Caco-2 (cell line): ENCODE measurements at regions not wholly inside any gene's neighbourhood (a gene's known extent, or its start where the extent isn't known, plus 50 kb on each side); places are given as distances from the start of the nearest gene placed in this dataset.

Experiments
- BruUV-seq: library from RNA; stranded (reverse); fragments of 400-500 nt; replicated peaks from 2 replicates; lab custom pipeline; 2021; lab: Mats Ljungman, UMichigan
- CTCF ChIA-PET: fragments of 300-600 bp; sonication (Branson Sonifier 250); formaldehyde crosslinking; loops from one replicate; lab custom pipeline; 2022; ENCODE audit warnings: antibody characterized with exemption; lab: Charles Lee
- POLR2A ChIA-PET: fragments of 300-600 bp; sonication (Branson Sonifier 250); formaldehyde crosslinking; loops from one replicate; lab custom pipeline; 2022; ENCODE audit warnings: antibody characterized with exemption; lab: Charles Lee
- DNase-seq, 2 experiments: peaks; one replicate each; pipeline versions ENCODE4 v3.0.0 to v3.0.0-alpha.2; 2020 to 2022
- H3K27me3 ChIP-seq: replicated peaks from 2 replicates; pipeline ENCODE4 v1.6.0; 2011; ENCODE audit warnings: low read length; ENCODE audit not compliant: control insufficient read depth, insufficient read depth
- H3K36me3 ChIP-seq: 2 replicates; pipeline ENCODE4 v1.5.1; 2011; ENCODE audit warnings: low read length; ENCODE audit not compliant: control insufficient read depth, insufficient read depth
- H3K4me1 ChIP-seq: fragments of 250-450 bp; sonication (Bioruptor Pico); 2 replicates; pipeline ENCODE4 v1.5.1; 2020; ENCODE audit warnings: mild to moderate bottlenecking
- H3K4me3 ChIP-seq: 2 replicates; pipeline ENCODE4 v1.5.1; 2011; ENCODE audit warnings: low read depth, mild to moderate bottlenecking, control low read depth, low read length
- H3K9me3 ChIP-seq: fragments of 250-450 bp; sonication (Bioruptor Pico); 2 replicates; pipeline ENCODE4 v1.5.1; 2020; ENCODE audit warnings: mild to moderate bottlenecking, moderate library complexity
- H3K27ac Mint-ChIP-seq: one replicate; pipeline ENCODE4 v1.8.0; 2022; ENCODE audit warnings: mixed read lengths; ENCODE audit not compliant: unreplicated experiment
- H3K27me3 Mint-ChIP-seq: one replicate; pipeline ENCODE4 v1.8.0; 2022; ENCODE audit warnings: mixed read lengths; ENCODE audit not compliant: insufficient read depth, unreplicated experiment
- H3K36me3 Mint-ChIP-seq: one replicate; pipeline ENCODE4 v1.8.0; 2022; ENCODE audit warnings: mild to moderate bottlenecking, mixed read lengths; ENCODE audit not compliant: insufficient read depth, unreplicated experiment
- H3K4me1 Mint-ChIP-seq: one replicate; pipeline ENCODE4 v1.8.0; 2022; ENCODE audit warnings: low read depth, mixed read lengths; ENCODE audit not compliant: unreplicated experiment
- H3K4me3 Mint-ChIP-seq: one replicate; pipeline ENCODE4 v1.8.0; 2022; ENCODE audit warnings: mild to moderate bottlenecking, moderate library complexity, mixed read lengths; ENCODE audit not compliant: unreplicated experiment
- H3K9me3 Mint-ChIP-seq: one replicate; pipeline ENCODE4 v1.8.0; 2022; ENCODE audit warnings: mixed read lengths; ENCODE audit not compliant: unreplicated experiment
- intact Hi-C: fragments of 100-400 bp; cut with micrococcal nuclease; formaldehyde crosslinking; loops from one replicate; pipeline ENCODE4 v1.10.0; 2022; ENCODE audit not compliant: unreplicated experiment
- TF ChIP-seq, protein P1 (sequence below), 2 experiments: fragments of 200-600 bp in 1 of 2; IDR thresholded peaks; 1 replicate in 1 of 2; 2 replicates in 1 of 2; pipeline versions ENCODE4 v1.5.1 to v1.8.0; 2011 to 2022; ENCODE audit warnings: antibody characterized with exemption in 1 of 2, control low read depth in 1 of 2, inconsistent platforms in 1 of 2, low read depth in 1 of 2, low read length in 1 of 2, mild to moderate bottlenecking in 1 of 2, moderate library complexity in 1 of 2; ENCODE audit not compliant: insufficient read depth in 1 of 2, severe bottlenecking in 1 of 2, unreplicated experiment in 1 of 2

DNA sequence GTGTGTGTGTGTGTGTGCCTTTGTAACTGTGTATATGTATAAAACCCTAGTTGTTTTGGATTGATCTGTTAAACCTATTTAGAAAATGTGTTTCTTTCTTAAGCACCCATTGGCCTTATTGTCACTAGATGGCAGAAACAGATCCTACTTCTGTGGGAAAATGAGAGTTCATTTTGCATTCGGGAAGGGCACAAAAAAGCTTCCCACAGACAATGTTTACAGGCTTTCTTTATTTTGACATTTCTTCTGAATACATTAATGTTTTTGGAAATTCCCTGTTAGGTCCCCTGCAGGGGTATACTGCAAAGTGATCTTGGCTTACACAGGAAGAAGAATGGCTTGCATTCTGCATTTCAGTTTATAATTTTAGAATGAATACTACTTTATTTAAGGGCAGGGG, 481.8 kb upstream of the ARRDC3 start:
- POLR2A ChIA-PET = no interaction called here

DNA sequence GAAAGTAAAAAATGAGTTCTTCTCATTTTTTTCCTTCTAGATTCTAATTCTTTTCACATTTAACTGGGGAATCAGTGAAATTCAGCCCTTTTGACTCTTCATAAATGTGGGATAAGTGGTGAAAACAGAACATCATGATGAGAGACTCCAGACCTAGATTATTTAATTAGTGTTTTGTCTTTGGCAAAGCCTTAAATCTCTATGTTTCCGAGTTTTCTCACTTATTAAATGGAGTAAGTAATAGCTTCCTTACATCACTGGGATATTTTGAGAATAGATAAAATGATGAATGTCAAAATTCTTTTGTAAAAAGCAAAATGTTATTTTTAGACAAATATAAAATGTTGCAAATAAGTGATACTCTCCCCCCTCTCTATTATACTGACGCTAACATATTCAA, 468.6 kb upstream of the ARRDC3 start:
- CTCF ChIA-PET = no interaction called here
- TF ChIP-seq, protein P1, sequence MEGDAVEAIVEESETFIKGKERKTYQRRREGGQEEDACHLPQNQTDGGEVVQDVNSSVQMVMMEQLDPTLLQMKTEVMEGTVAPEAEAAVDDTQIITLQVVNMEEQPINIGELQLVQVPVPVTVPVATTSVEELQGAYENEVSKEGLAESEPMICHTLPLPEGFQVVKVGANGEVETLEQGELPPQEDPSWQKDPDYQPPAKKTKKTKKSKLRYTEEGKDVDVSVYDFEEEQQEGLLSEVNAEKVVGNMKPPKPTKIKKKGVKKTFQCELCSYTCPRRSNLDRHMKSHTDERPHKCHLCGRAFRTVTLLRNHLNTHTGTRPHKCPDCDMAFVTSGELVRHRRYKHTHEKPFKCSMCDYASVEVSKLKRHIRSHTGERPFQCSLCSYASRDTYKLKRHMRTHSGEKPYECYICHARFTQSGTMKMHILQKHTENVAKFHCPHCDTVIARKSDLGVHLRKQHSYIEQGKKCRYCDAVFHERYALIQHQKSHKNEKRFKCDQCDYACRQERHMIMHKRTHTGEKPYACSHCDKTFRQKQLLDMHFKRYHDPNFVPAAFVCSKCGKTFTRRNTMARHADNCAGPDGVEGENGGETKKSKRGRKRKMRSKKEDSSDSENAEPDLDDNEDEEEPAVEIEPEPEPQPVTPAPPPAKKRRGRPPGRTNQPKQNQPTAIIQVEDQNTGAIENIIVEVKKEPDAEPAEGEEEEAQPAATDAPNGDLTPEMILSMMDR (IDR thresholded peaks at IDR 0.05; ENCODE audit: insufficient read depth in 1 of 2, low read depth in 1 of 2, low read length in 1 of 2, severe bottlenecking in 1 of 2, unreplicated experiment in 1 of 2) = no peak
- Histone ChIP-seq H3K4me3 (no peak overlapping the region), H3K9me3 (no peaks in the 10 kb centered on the region), H3K27me3 (no peaks in the 10 kb centered on the region), H3K4me1 (no peaks in the 10 kb centered on the region; the same call in 1 of the 2 replicates), H3K36me3 (no peaks in the 10 kb centered on the region)
- no peaks in the 10 kb centered on the region for H3K36me3 Mint-ChIP-seq
- H3K27me3 Mint-ChIP-seq = no peaks in the 10 kb centered on the region
- no peak for DNase-seq
- intact Hi-C loops = no loop called here
- no peaks in the 10 kb centered on the region for H3K4me1 Mint-ChIP-seq
- BruUV-seq = no TSS peak
- no peak overlapping the region for H3K4me3 Mint-ChIP-seq
- POLR2A ChIA-PET = no interaction called here
- no peak overlapping the region for H3K27ac Mint-ChIP-seq
- no peaks in the 10 kb centered on the region for H3K9me3 Mint-ChIP-seq

More for the DNA sequence above, 481.8 kb upstream of the ARRDC3 start:
- Histone ChIP-seq H3K9me3 (no peaks in the 10 kb centered on the region), H3K27me3 (no peaks in the 10 kb centered on the region), H3K4me1 (no peaks in the 10 kb centered on the region), H3K4me3 (no peak overlapping the region), H3K36me3 (no peaks in the 10 kb centered on the region)
- TF ChIP-seq, protein P1 (IDR thresholded peaks at IDR 0.05; ENCODE audit: insufficient read depth in 1 of 2, low read depth in 1 of 2, low read length in 1 of 2, severe bottlenecking in 1 of 2, unreplicated experiment in 1 of 2) = no peak
- intact Hi-C loops = no loop called here
- no TSS peak for BruUV-seq
- Mint-ChIP-seq H3K4me3 (no peak overlapping the region), H3K4me1 (no peaks in the 10 kb centered on the region), H3K27ac (no peak overlapping the region), H3K9me3 (no peaks in the 10 kb centered on the region), H3K27me3 (peaks cover 2% of the 10 kb centered on the region), H3K36me3 (no peaks in the 10 kb centered on the region)
- CTCF ChIA-PET = no interaction called here
- DNase-seq = no peak

DNA sequence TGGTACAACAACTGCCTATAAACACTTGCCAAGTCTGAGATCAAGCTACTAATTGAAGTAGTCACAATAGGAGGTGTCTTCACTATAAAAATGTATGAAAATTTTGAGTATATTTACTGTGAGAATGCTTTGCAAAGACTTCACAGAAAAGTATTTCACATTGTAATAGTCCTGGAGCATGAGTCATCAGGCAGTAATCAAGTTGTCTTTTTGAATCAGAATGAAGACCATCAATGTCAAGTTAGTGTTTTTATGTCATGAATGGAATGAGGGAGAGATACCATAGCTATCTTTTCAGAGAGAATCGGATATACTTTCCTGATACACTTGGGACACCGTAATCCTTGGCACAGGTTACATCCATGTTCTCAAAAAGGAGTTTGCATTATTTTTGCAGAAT, 466.9 kb upstream of the ARRDC3 start:
- intact Hi-C loops = no loop called here
- no peaks in the 10 kb centered on the region for H3K27me3 Mint-ChIP-seq
- H3K36me3 ChIP-seq = no peaks in the 10 kb centered on the region
- no peak for DNase-seq
- H3K27ac Mint-ChIP-seq = no peak overlapping the region
- no peaks in the 10 kb centered on the region for H3K9me3 Mint-ChIP-seq
- ChIA-PET POLR2A (no interaction called here), CTCF (no interaction called here)
- no peak overlapping the region for H3K4me3 ChIP-seq
- no TSS peak for BruUV-seq
- no peak overlapping the region for H3K4me3 Mint-ChIP-seq
- H3K4me1 Mint-ChIP-seq = no peaks in the 10 kb centered on the region
- no peaks in the 10 kb centered on the region for H3K9me3 ChIP-seq
- H3K27me3 ChIP-seq = no peaks in the 10 kb centered on the region
- H3K4me1 ChIP-seq = no peaks in the 10 kb centered on the region; the same call in 1 of the 2 replicates
- no peaks in the 10 kb centered on the region for H3K36me3 Mint-ChIP-seq
- TF ChIP-seq, protein P1 (IDR thresholded peaks at IDR 0.05; ENCODE audit: insufficient read depth in 1 of 2, low read depth in 1 of 2, low read length in 1 of 2, severe bottlenecking in 1 of 2, unreplicated experiment in 1 of 2) = no peak
